Endothelial cell of umbilical vein (primary cell): ENCODE measurements at regions not wholly inside any gene's neighbourhood (a gene's known extent, or its start where the extent isn't known, plus 50 kb on each side); places are given as distances from the start of the nearest gene placed in this dataset.
"Not testable (repeated sequence)": the region's sequence is repeated elsewhere in the genome, so short reads cannot be mapped to it uniquely, and the experiment has no call there.

Experiments
- FOS ChIP-seq: IDR thresholded peaks from 2 replicates; pipeline ENCODE4 v1.6.1; 2011; ENCODE audit warnings: mild to moderate bottlenecking, low read length, moderate library complexity, borderline replicate concordance; ENCODE audit not compliant: insufficient read depth
- POLR2AphosphoS5 ChIP-seq: IDR thresholded peaks from 2 replicates; pipeline ENCODE4 v1.6.1; 2012; ENCODE audit warnings: low read depth, mild to moderate bottlenecking, control low read depth, low read length, moderate library complexity; ENCODE audit not compliant: insufficient read depth
- TF ChIP-seq, protein P1 (sequence below), 2 donors: IDR thresholded peaks; 1 replicate in 1 of 2; 2 replicates in 1 of 2; pipeline ENCODE4 v1.5.1; 2011; ENCODE audit warnings: low read length in 2 of 2, mild to moderate bottlenecking in 2 of 2, moderate library complexity in 2 of 2, control low read depth in 1 of 2, inconsistent platforms in 1 of 2, low read depth in 1 of 2; ENCODE audit not compliant: insufficient read depth in 1 of 2; ENCODE audit errors: extremely low read depth in 1 of 2

DNA sequence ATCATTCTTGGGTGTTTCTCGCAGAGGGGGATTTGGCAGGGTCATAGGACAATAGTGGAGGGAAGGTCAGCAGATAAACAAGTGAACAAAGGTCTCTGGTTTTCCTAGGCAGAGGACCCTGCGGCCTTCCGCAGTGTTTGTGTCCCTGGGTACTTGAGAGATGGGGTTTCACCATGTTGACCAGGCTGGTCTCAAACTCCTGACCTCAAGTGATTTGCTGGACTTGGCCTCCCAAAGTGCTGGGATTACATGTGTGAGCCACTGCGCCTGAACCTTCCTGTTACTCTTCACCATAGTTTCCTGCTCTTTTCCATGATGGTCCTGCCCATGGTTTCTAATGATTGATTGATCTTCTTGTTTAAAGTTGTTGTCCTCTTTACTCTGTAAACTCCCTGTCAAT lies 207.9 kb downstream of the BCAS1 start:
- TF ChIP-seq, protein P1, sequence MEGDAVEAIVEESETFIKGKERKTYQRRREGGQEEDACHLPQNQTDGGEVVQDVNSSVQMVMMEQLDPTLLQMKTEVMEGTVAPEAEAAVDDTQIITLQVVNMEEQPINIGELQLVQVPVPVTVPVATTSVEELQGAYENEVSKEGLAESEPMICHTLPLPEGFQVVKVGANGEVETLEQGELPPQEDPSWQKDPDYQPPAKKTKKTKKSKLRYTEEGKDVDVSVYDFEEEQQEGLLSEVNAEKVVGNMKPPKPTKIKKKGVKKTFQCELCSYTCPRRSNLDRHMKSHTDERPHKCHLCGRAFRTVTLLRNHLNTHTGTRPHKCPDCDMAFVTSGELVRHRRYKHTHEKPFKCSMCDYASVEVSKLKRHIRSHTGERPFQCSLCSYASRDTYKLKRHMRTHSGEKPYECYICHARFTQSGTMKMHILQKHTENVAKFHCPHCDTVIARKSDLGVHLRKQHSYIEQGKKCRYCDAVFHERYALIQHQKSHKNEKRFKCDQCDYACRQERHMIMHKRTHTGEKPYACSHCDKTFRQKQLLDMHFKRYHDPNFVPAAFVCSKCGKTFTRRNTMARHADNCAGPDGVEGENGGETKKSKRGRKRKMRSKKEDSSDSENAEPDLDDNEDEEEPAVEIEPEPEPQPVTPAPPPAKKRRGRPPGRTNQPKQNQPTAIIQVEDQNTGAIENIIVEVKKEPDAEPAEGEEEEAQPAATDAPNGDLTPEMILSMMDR (IDR thresholded peaks at IDR 0.05; ENCODE audit: extremely low read depth in 1 of 2, insufficient read depth in 1 of 2, low read depth in 1 of 2, low read length in 2 of 2) = not testable (repeated sequence)
- TF ChIP-seq FOS, POLR2AphosphoS5: not testable (repeated sequence)
